IMR-90 (cell line): ENCODE measurements at regions not wholly inside any gene's neighbourhood (a gene's known extent, or its start where the extent isn't known, plus 50 kb on each side); places are given as distances from the start of the nearest gene placed in this dataset.

Experiments
- ATAC-seq: fragments of 200-7000 bp; cut with Tn5 transposase; 2 replicates; pipeline ENCODE4 v1.9.1; 2020; ENCODE audit warnings: low read depth, mild to moderate bottlenecking, moderate library complexity
- BruUV-seq: library from RNA; stranded (reverse); fragments of 400-500 nt; replicated peaks from 2 replicates; lab custom pipeline; 2021; lab: Mats Ljungman, UMichigan
- CTCF ChIA-PET: fragments of 300-600 bp; formaldehyde crosslinking; extraction: SDS; loops from one replicate; lab custom pipeline; 2021; ENCODE audit warnings: antibody characterized with exemption; lab: Yijun Ruan, JAX
- POLR2A ChIA-PET: fragments of 300-600 bp; sonication (Branson Sonifier 250); formaldehyde crosslinking; loops from one replicate; lab custom pipeline; 2022; ENCODE audit warnings: antibody characterized with exemption; ENCODE audit not compliant: unreplicated experiment; lab: Charles Lee
- DNase-seq: peaks from one replicate; pipeline ENCODE4 v3.0.0; 2013
- H2AFZ ChIP-seq: replicated peaks from 2 replicates; pipeline ENCODE3; 2013; ENCODE audit warnings: low read length, mild to moderate bottlenecking; ENCODE audit not compliant: poor library complexity
- H2AK5ac ChIP-seq: 2 replicates; pipeline ENCODE4 v1.6.1; 2013; ENCODE audit warnings: low read depth, low read length, inconsistent platforms
- H2AK9ac ChIP-seq: replicated peaks from 2 replicates; pipeline ENCODE3; 2013; ENCODE audit warnings: mild to moderate bottlenecking, low read depth, low read length, moderate library complexity; ENCODE audit not compliant: poor library complexity
- H2BK120ac ChIP-seq: 2 replicates; pipeline ENCODE4 v1.6.1; 2013; ENCODE audit warnings: low read depth, low read length, inconsistent platforms
- H2BK15ac ChIP-seq: 3 replicates; pipeline ENCODE4 v1.6.1; 2013; ENCODE audit warnings: low read depth, low read length, inconsistent platforms
- H2BK20ac ChIP-seq: 2 replicates; pipeline ENCODE4 v1.6.1; 2013; ENCODE audit warnings: low read depth, mild to moderate bottlenecking, inconsistent platforms, low read length, moderate library complexity
- H2BK5ac ChIP-seq: 2 replicates; pipeline ENCODE4 v1.6.1; 2013; ENCODE audit warnings: mild to moderate bottlenecking, low read depth, low read length, inconsistent platforms; ENCODE audit not compliant: poor library complexity, severe bottlenecking
- H3K14ac ChIP-seq: replicated peaks from 2 replicates; pipeline ENCODE4 v1.6.1; 2013; ENCODE audit warnings: low read depth, low read length, inconsistent platforms
- H3K18ac ChIP-seq: 2 replicates; pipeline ENCODE4 v1.6.1; 2013; ENCODE audit warnings: low read depth, low read length, control low read depth
- H3K23ac ChIP-seq: 2 replicates; pipeline ENCODE4 v1.6.1; 2013; ENCODE audit warnings: low read depth, low read length, inconsistent platforms
- H3K27ac ChIP-seq: 2 replicates; pipeline ENCODE4 v1.5.1; 2013; ENCODE audit warnings: mild to moderate bottlenecking, control low read depth, low read length; ENCODE audit not compliant: insufficient read depth
- H3K27me3 ChIP-seq: 2 replicates; pipeline ENCODE4 v1.6.1; 2013; ENCODE audit warnings: low read length; ENCODE audit not compliant: control insufficient read depth, insufficient read depth
- H3K36me3 ChIP-seq: 2 replicates; pipeline ENCODE4 v1.6.1; 2013; ENCODE audit warnings: low read length, mixed read lengths; ENCODE audit not compliant: control insufficient read depth, insufficient read depth
- H3K4ac ChIP-seq: 2 replicates; pipeline ENCODE4 v1.6.1; 2013; ENCODE audit warnings: low read depth, low read length, inconsistent platforms
- H3K4me1 ChIP-seq: 2 replicates; pipeline ENCODE4 v1.6.1; 2013; ENCODE audit warnings: low read length, mixed read lengths; ENCODE audit not compliant: control insufficient read depth, insufficient read depth
- H3K4me2 ChIP-seq: 2 replicates; pipeline ENCODE4 v1.6.1; 2013; ENCODE audit warnings: low read depth, mild to moderate bottlenecking, control low read depth, low read length, moderate library complexity
- H3K4me3 ChIP-seq: 2 replicates; pipeline ENCODE4 v1.5.1; 2013; ENCODE audit warnings: low read depth, mild to moderate bottlenecking, control low read depth, low read length, moderate library complexity; ENCODE audit not compliant: insufficient read depth
- H3K56ac ChIP-seq: 2 replicates; pipeline ENCODE4 v1.6.1; 2013; ENCODE audit warnings: low read length, inconsistent platforms; ENCODE audit not compliant: insufficient read depth; ENCODE audit errors: extremely low read depth
- H3K79me1 ChIP-seq, 2 experiments: 2 replicates each; pipeline ENCODE4 v1.6.1; 2013; ENCODE audit warnings: low read length in 2 of 2, inconsistent platforms in 1 of 2, low read depth in 1 of 2
- H3K9ac ChIP-seq: 2 replicates; pipeline ENCODE4 v1.6.1; 2013; ENCODE audit warnings: low read depth, low read length, control low read depth
- H3K9me1 ChIP-seq: 2 replicates; pipeline ENCODE4 v1.6.1; 2013; ENCODE audit warnings: low read length, inconsistent platforms; ENCODE audit not compliant: insufficient read depth
- H3K9me3 ChIP-seq: 2 replicates; pipeline ENCODE4 v1.6.1; 2013; ENCODE audit warnings: low read length; ENCODE audit not compliant: control insufficient read depth, insufficient read depth
- H4K20me1 ChIP-seq: 2 replicates; pipeline ENCODE4 v1.6.1; 2013; ENCODE audit warnings: low read length, inconsistent platforms; ENCODE audit not compliant: insufficient read depth
- H4K5ac ChIP-seq: 2 replicates; pipeline ENCODE4 v1.6.1; 2013; ENCODE audit warnings: mild to moderate bottlenecking, low read depth, low read length, control low read depth
- H4K8ac ChIP-seq, 2 experiments: 2 replicates each; pipeline ENCODE4 v1.6.1; 2013; ENCODE audit warnings: low read depth in 2 of 2, low read length in 2 of 2, control low read depth in 1 of 2, inconsistent platforms in 1 of 2
- H4K91ac ChIP-seq: 2 replicates; pipeline ENCODE4 v1.6.1; 2013; ENCODE audit warnings: low read depth, low read length, inconsistent platforms; ENCODE audit not compliant: insufficient read depth
- NFE2L2 ChIP-seq: fragments of 150-350 bp; IDR thresholded peaks from 2 replicates; pipeline ENCODE4 v1.6.1; 2016; ENCODE audit warnings: low read depth, mild to moderate bottlenecking, low read length
- POLR2A ChIP-seq: IDR thresholded peaks from 2 replicates; pipeline ENCODE4 v1.6.1; 2012; ENCODE audit warnings: mild to moderate bottlenecking, low read depth, low read length
- RAD21 ChIP-seq: IDR thresholded peaks from 2 replicates; pipeline ENCODE4 v1.6.1; 2012; ENCODE audit warnings: low read length, improper control_type of control experiment
- RCOR1 ChIP-seq: IDR thresholded peaks from 2 replicates; pipeline ENCODE4 v1.6.1; 2012; ENCODE audit warnings: mild to moderate bottlenecking, low read length, improper control_type of control experiment; ENCODE audit not compliant: insufficient replicate concordance
- whole genome bisulfite sequencing, 2 experiments: methylation state at CpG; one replicate each; pipeline versions ENCODE4 v1.1.5 to v1.1.7; 2013; ENCODE audit warnings: missing lambda C conversion rate in 2 of 2; ENCODE audit not compliant: insufficient read length in 1 of 2; ENCODE audit errors: extremely low coverage in 2 of 2; 5-methylcytosine and 5-hydroxymethylcytosine counted together
- dilution Hi-C: fragments of 300-500 bp; cut with HindIII; formaldehyde crosslinking; loops from one replicate; pipeline ENCODE4 v1.14.3; 2018; ENCODE audit warnings: low sequenced_read_pairs; ENCODE audit not compliant: unreplicated experiment
- in situ Hi-C: fragments of 300-500 bp; cut with MboI; formaldehyde crosslinking; loops from 3 replicates; pipeline ENCODE4 v1.14.3; 2019; ENCODE audit warnings: low sequenced_read_pairs, inconsistent platforms, mixed read lengths
- intact Hi-C: fragments of 100-400 bp; cut with micrococcal nuclease; formaldehyde crosslinking; loops from 2 replicates; pipeline ENCODE4 v1.10.0; 2022

GRCh38 chr5:6319116-6319515, 59.2 kb downstream of the MED10 start:
- H3K9me1 ChIP-seq, result no peaks in the 10 kb centered on the region
- no peak overlapping the region for H3K27ac ChIP-seq
- H3K4me2 ChIP-seq, result no peak overlapping the region
- in situ Hi-C loops (no loop called here), intact Hi-C loops (no loop called here), dilution Hi-C loops (no loop called here)
- no peak overlapping the region for H2BK120ac ChIP-seq
- H2BK20ac ChIP-seq, result no peak overlapping the region
- no peak for DNase-seq
- H3K36me3 ChIP-seq, result no peaks in the 10 kb centered on the region
- no peak overlapping the region for H3K23ac ChIP-seq
- TF ChIP-seq NFE2L2 (no peak), RAD21 (no peak), POLR2A (no peak), RCOR1 (no peak)
- H2BK5ac ChIP-seq, result no peak overlapping the region
- no CpG with 5 or more reads among the region's 8 CpGs for WGBS, 2 experiments
- H4K8ac ChIP-seq, result no peak overlapping the region
- no peak overlapping the region for H2AK5ac ChIP-seq
- no peak overlapping the region for H2BK15ac ChIP-seq
- H2AK9ac ChIP-seq, result no peak overlapping the region
- peaks cover 19% of the 10 kb centered on the region for H3K9me3 ChIP-seq
- no peak for ATAC-seq
- H3K27me3 ChIP-seq, result no peaks in the 10 kb centered on the region
- H3K4me1 ChIP-seq, result no peaks in the 10 kb centered on the region
- H3K4me3 ChIP-seq, result no peak overlapping the region
- no peak overlapping the region for H4K5ac ChIP-seq
- no peak overlapping the region for H3K4ac ChIP-seq
- H3K18ac ChIP-seq, result no peak overlapping the region
- no peak overlapping the region for H3K14ac ChIP-seq
- CTCF ChIA-PET, result no interaction called here
- POLR2A ChIA-PET, result no interaction called here
- no peaks in the 10 kb centered on the region for H4K20me1 ChIP-seq
- H3K56ac ChIP-seq, result no peak overlapping the region
- no peak overlapping the region for H2AFZ ChIP-seq
- no peak overlapping the region for H4K91ac ChIP-seq
- no peak overlapping the region for H3K9ac ChIP-seq
- no TSS peak for BruUV-seq
- H3K79me1 ChIP-seq, result no peaks in the 10 kb centered on the region
